K562 (cell line): ENCODE measurements at regions not wholly inside any gene's neighbourhood (a gene's known extent, or its start where the extent isn't known, plus 50 kb on each side); places are given as distances from the start of the nearest gene placed in this dataset.
A peak's percentile ranks its signal among the peaks of the same experiment; 100 is the strongest.

Experiments
- ATAC-seq: fragments of 200-7000 bp; cut with Tn5 transposase; 3 replicates; pipeline ENCODE4 v1.9.1; 2020; ENCODE audit warnings: moderate library complexity
- BruUV-seq: library from RNA; stranded (reverse); fragments of 400-500 nt; replicated peaks from 2 replicates; lab custom pipeline; 2021; lab: Mats Ljungman, UMichigan
- CTCF ChIA-PET: fragments of 300-600 bp; formaldehyde crosslinking; extraction: SDS; loops from one replicate; lab custom pipeline; 2021; ENCODE audit warnings: low intra/inter-chr PET ratio; lab: Yijun Ruan, JAX
- POLR2A ChIA-PET: fragments of 300-600, 350-650 bp; sonication (Branson Sonifier 250); formaldehyde crosslinking; extraction: SDS; loops from one replicate; lab custom pipeline; 2021; ENCODE audit warnings: antibody characterized with exemption, inconsistent platforms; lab: Yijun Ruan, JAX
- DNase-seq, 4 experiments: peaks; one replicate each; pipeline versions ENCODE4 v3.0.0 to v3.0.0-alpha.2; 2011 to 2018; ENCODE audit warnings: low spot score in 3 of 4, mixed read lengths in 3 of 4; ENCODE audit errors: extremely low read depth in 1 of 4
- FAIRE-seq: peaks from 2 replicates; lab custom pipeline; 2011; peaks lifted over from hg19 to GRCh38; lab: Jason Lieb, UNC
- H2AFZ ChIP-seq: 2 replicates; pipeline ENCODE4 v1.6.0; 2011; ENCODE audit warnings: low read depth, low read length, control low read depth, inconsistent platforms
- H3K27ac ChIP-seq: fragments of 200-600 bp; 3 replicates; pipeline ENCODE4 v1.8.0; 2011; ENCODE audit warnings: low read depth, mild to moderate bottlenecking, control low read depth, inconsistent platforms, low read length, moderate library complexity, mixed read lengths; ENCODE audit errors: extremely low read depth
- H3K27me3 ChIP-seq, 2 experiments: fragments of 300-600 bp in 1 of 2; 2 replicates in 1 of 2; 3 replicates in 1 of 2; pipeline versions ENCODE4 v1.6.0 to v1.8.0; 2011; ENCODE audit warnings: inconsistent platforms in 2 of 2, low read length in 2 of 2, mild to moderate bottlenecking in 1 of 2, mixed read lengths in 1 of 2, moderate library complexity in 1 of 2; ENCODE audit not compliant: control insufficient read depth in 2 of 2, insufficient read depth in 2 of 2
- H3K36me3 ChIP-seq: fragments of 300-600 bp; 3 replicates; pipeline ENCODE4 v1.8.0; 2011; ENCODE audit warnings: mild to moderate bottlenecking, low read length, inconsistent platforms; ENCODE audit not compliant: control insufficient read depth, insufficient read depth
- H3K4me1 ChIP-seq, 2 experiments: fragments of 200-600 bp in 1 of 2; replicated peaks in 1 of 2; 2 replicates in 1 of 2; 3 replicates in 1 of 2; pipeline versions ENCODE4 v1.5.1 to v1.8.0; 2011; ENCODE audit warnings: inconsistent platforms in 2 of 2, low read length in 2 of 2, mild to moderate bottlenecking in 1 of 2, mixed read lengths in 1 of 2, moderate library complexity in 1 of 2; ENCODE audit not compliant: control insufficient read depth in 2 of 2, insufficient read depth in 2 of 2
- H3K4me2 ChIP-seq: 2 replicates; pipeline ENCODE4 v1.6.1; 2011; ENCODE audit warnings: low read length, control low read depth, inconsistent platforms, mixed read lengths; ENCODE audit not compliant: insufficient read depth
- H3K4me3 ChIP-seq: fragments of 200-600 bp; sonication (generic), shearing (Covaris generic); 2 replicates; pipeline ENCODE4 v1.5.1; 2016; ENCODE audit warnings: control low read depth, inconsistent platforms
- H3K79me2 ChIP-seq: fragments of 200-600 bp; 3 replicates; pipeline ENCODE4 v1.8.0; 2011; ENCODE audit warnings: low read length, inconsistent platforms; ENCODE audit not compliant: control insufficient read depth, insufficient read depth
- H3K9ac ChIP-seq, 2 experiments: 2 replicates each; pipeline versions ENCODE4 v1.6.0 to v1.6.1; 2011; ENCODE audit warnings: low read depth in 2 of 2, low read length in 2 of 2, control low read depth in 1 of 2, inconsistent platforms in 1 of 2, mild to moderate bottlenecking in 1 of 2, mixed read lengths in 1 of 2; ENCODE audit not compliant: insufficient read depth in 1 of 2
- H3K9me1 ChIP-seq: one replicate; pipeline ENCODE4 v1.6.0; 2011; ENCODE audit warnings: inconsistent platforms, mild to moderate bottlenecking, low read length, moderate library complexity; ENCODE audit not compliant: control insufficient read depth, insufficient read depth
- H3K9me3 ChIP-seq: replicated peaks from 2 replicates; pipeline ENCODE4 v1.5.1; 2011; ENCODE audit warnings: low read depth, low read length, inconsistent platforms; ENCODE audit not compliant: control insufficient read depth, insufficient read depth
- H4K20me1 ChIP-seq: replicated peaks from 2 replicates; pipeline ENCODE4 v1.6.1; 2011; ENCODE audit warnings: low read length, inconsistent platforms, mixed read lengths; ENCODE audit not compliant: control insufficient read depth, insufficient read depth
- CCNT2 ChIP-seq: IDR thresholded peaks from 2 replicates; pipeline ENCODE4 v1.6.1; 2011; ENCODE audit warnings: borderline replicate concordance, low read depth, mild to moderate bottlenecking, moderate library complexity, mixed read lengths, low read length; ENCODE audit not compliant: insufficient read length; ENCODE audit errors: extremely low read depth
- CEBPG ChIP-seq, 3 experiments: fragments of 200-800 bp in 1 of 3; sonication (Bioruptor generic) in 1 of 3; sonication (generic) in 1 of 3; formaldehyde crosslinking in 1 of 3; IDR thresholded peaks in 2 of 3; conservative IDR thresholded peaks in 1 of 3; 2 replicates each; pipeline versions ENCODE4 v1.6.1 to v1.8.0; 2016 to 2022; ENCODE audit warnings: missing compliant biosample characterization in 2 of 3, missing genetic modification characterization in 2 of 3, mild to moderate bottlenecking in 1 of 3, missing genetic modification reagents in 1 of 3
- HMGN3 ChIP-seq: IDR thresholded peaks from 2 replicates; pipeline ENCODE4 v1.6.1; 2011; ENCODE audit warnings: borderline replicate concordance, low read depth, mild to moderate bottlenecking, mixed read lengths, low read length; ENCODE audit not compliant: insufficient read length; ENCODE audit errors: extremely low read depth
- NFXL1 ChIP-seq: fragments of 450-650 bp; formaldehyde crosslinking; IDR thresholded peaks from 2 replicates; pipeline ENCODE4 v1.4.0; 2021; ENCODE audit warnings: mild to moderate bottlenecking
- PYGO2 ChIP-seq: fragments of 450-650 bp; IDR thresholded peaks from 2 replicates; pipeline ENCODE4 v1.6.1; 2016; ENCODE audit warnings: mild to moderate bottlenecking, missing genetic modification characterization, moderate library complexity, missing compliant biosample characterization
- TCF7 ChIP-seq: sonication (generic); IDR thresholded peaks from 2 replicates; pipeline ENCODE4 v1.6.1; 2016; ENCODE audit warnings: antibody characterized with exemption, borderline replicate concordance
- TRIM25 ChIP-seq: fragments of 450-650 bp; IDR thresholded peaks from 2 replicates; pipeline ENCODE4 v1.7.0; 2016; ENCODE audit warnings: borderline replicate concordance
- U2AF2 ChIP-seq: fragments of 200-400 bp; formaldehyde crosslinking; optimal IDR thresholded peaks from 2 replicates; pipeline ENCODE3; 2017; ENCODE audit warnings: low read depth, mild to moderate bottlenecking, low read length
- ZNF197 ChIP-seq: fragments of 200-800 bp; sonication (Bioruptor generic); IDR thresholded peaks from 2 replicates; pipeline ENCODE4 v1.6.1; 2016; ENCODE audit warnings: low read depth, missing genetic modification characterization, missing compliant biosample characterization
- WGBS: fragments of 100-300 bp; shearing (Covaris generic); methylation state at CpG from one replicate; pipeline ENCODE4 v1.1.6; 2016; ENCODE audit warnings: low coverage, mixed read lengths; ENCODE audit not compliant: insufficient coverage; ENCODE audit errors: missing lambda C conversion rate; 5-methylcytosine and 5-hydroxymethylcytosine counted together
- in situ Hi-C: fragments of 300-500 bp; cut with MboI; formaldehyde crosslinking; loops from 4 replicates; pipeline ENCODE4 v1.15.0; 2018; ENCODE audit warnings: inconsistent platforms, mixed read lengths
- intact Hi-C: fragments of 100-400 bp; cut with micrococcal nuclease; formaldehyde crosslinking; loops from 2 replicates; pipeline ENCODE4 v1.14.2; 2022
- TF ChIP-seq, protein P1 (sequence below): fragments of 250-450 bp; sonication (Bioruptor Pico); IDR thresholded peaks from 2 replicates; pipeline ENCODE4 v1.4.0; 2020; ENCODE audit warnings: mild to moderate bottlenecking

DNA sequence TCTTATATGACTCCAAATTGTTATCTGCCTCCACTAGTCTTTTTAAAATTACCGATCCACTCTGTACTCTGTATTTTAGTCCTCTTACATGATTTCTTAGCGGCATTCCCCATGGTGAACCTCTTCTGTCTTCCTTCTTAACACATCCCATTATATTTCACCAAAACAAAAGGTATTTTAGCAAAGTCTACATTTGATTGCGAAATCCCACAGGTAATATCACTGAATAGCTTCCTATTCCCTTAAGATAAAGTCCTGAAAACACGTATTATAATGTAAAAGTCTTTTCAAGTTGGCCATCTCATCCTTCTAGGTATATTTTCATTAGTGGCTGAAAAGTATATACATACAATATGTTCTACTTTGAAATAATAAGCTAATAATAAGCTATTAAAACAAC is 2016.0 kb upstream of the IGFBP7 start:
- no peak overlapping the region for H3K27ac ChIP-seq
- ChIA-PET POLR2A (no interaction called here), CTCF (no interaction called here)
- H2AFZ ChIP-seq: no peak overlapping the region
- intact Hi-C loops (no loop called here), in situ Hi-C loops (no loop called here)
- TF ChIP-seq CEBPG (CRISPR knock-in tag; IDR thresholded peaks at IDR 0.05) (no peak), CEBPG (tag; conservative IDR thresholded peaks at IDR 0.05 in 1 of 2, IDR thresholded peaks at IDR 0.05 in 1 of 2) (peak in 1 of 2 experiments; percentile 20; a peak in 1 of 4 replicates), TCF7 (no peak)
- ATAC-seq (no peak), DNase-seq (no peak), FAIRE-seq (no peak)
- 0% methylated on average over 4 of the region's 4 CpGs for WGBS
- no peak overlapping the region for H3K4me2 ChIP-seq
- no peaks in the 10 kb centered on the region for H3K9me1 ChIP-seq
- no peaks in the 10 kb centered on the region for H3K27me3 ChIP-seq
- H4K20me1 ChIP-seq: no peaks in the 10 kb centered on the region
- H3K9me3 ChIP-seq: no peaks in the 10 kb centered on the region
- no peaks in the 10 kb centered on the region for H3K79me2 ChIP-seq
- no TSS peak for BruUV-seq
- H3K36me3 ChIP-seq: no peaks in the 10 kb centered on the region
- no peak overlapping the region for H3K9ac ChIP-seq
- no peak overlapping the region for H3K4me3 ChIP-seq
- H3K4me1 ChIP-seq: no peaks in the 10 kb centered on the region

DNA sequence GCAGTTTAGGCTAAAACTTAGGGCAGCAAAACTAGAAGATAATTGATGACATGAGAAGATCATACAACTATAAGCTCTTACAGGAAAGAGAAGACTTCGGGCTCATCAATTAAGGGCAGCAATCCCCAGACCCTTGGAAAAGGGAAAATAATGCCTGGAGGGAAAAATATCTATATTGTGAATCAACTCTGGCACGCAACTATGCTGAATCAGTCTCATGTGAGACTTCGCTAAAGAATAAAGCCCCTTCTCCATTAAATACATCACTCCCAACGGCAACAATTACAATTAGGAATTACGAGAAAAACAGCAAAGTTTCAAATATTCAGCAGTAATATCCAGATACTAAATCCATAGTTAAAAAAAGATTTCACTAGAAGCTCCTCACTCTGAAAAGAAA is 2016.8 kb upstream of the IGFBP7 start:
- WGBS: 3% methylated on average over 5 of the region's 5 CpGs
- in situ Hi-C loops (no loop called here), intact Hi-C loops (no loop called here)
- Histone ChIP-seq H3K4me1 (no peaks in the 10 kb centered on the region), H3K36me3 (no peaks in the 10 kb centered on the region), H2AFZ (no peak overlapping the region), H3K9me1 (no peaks in the 10 kb centered on the region), H3K9ac (no peak overlapping the region), H3K4me2 (no peak overlapping the region), H3K79me2 (no peaks in the 10 kb centered on the region), H3K27me3 (no peaks in the 10 kb centered on the region), H3K4me3 (no peak overlapping the region), H3K9me3 (no peaks in the 10 kb centered on the region), H4K20me1 (no peaks in the 10 kb centered on the region), H3K27ac (no peak overlapping the region)
- CTCF ChIA-PET: no interaction called here
- DNase-seq (no peak), FAIRE-seq (no peak), ATAC-seq (no peak)
- POLR2A ChIA-PET: no interaction called here
- BruUV-seq: no TSS peak
- no peak for TF ChIP-seq U2AF2
- no peak for TF ChIP-seq TRIM25
- TF ChIP-seq, protein P1, sequence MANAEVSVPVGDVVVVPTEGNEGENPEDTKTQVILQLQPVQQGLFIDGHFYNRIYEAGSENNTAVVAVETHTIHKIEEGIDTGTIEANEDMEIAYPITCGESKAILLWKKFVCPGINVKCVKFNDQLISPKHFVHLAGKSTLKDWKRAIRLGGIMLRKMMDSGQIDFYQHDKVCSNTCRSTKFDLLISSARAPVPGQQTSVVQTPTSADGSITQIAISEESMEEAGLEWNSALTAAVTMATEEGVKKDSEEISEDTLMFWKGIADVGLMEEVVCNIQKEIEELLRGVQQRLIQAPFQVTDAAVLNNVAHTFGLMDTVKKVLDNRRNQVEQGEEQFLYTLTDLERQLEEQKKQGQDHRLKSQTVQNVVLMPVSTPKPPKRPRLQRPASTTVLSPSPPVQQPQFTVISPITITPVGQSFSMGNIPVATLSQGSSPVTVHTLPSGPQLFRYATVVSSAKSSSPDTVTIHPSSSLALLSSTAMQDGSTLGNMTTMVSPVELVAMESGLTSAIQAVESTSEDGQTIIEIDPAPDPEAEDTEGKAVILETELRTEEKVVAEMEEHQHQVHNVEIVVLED (CRISPR knock-in tag): no peak
- no peak for TF ChIP-seq NFXL1 (CRISPR knock-in tag)
- TF ChIP-seq HMGN3: no peak
- no peak for TF ChIP-seq PYGO2
- TF ChIP-seq CCNT2: no peak
- no peak for TF ChIP-seq ZNF197 (CRISPR knock-in tag)
- TF ChIP-seq CEBPG (CRISPR knock-in tag; IDR thresholded peaks at IDR 0.05): no peak
- no peak for TF ChIP-seq CEBPG (tag; conservative IDR thresholded peaks at IDR 0.05 in 1 of 2, IDR thresholded peaks at IDR 0.05 in 1 of 2)
